Ascending aorta (tissue), 2 donors: ENCODE measurements at regions not wholly inside any gene's neighbourhood (a gene's known extent, or its start where the extent isn't known, plus 50 kb on each side); places are given as distances from the start of the nearest gene placed in this dataset.

Source experiments
- DNase-seq, 2 donors: peaks; one replicate each; pipeline ENCODE4 v3.0.0-alpha.2; 2019; ENCODE audit warnings: low spot score in 2 of 2
- H3K27ac ChIP-seq, 2 donors: fragments of 200-600 bp; sonication (generic); one replicate each; pipeline ENCODE4 v1.5.1; 2016 to 2017; ENCODE audit warnings: mild to moderate bottlenecking in 1 of 2
- H3K27me3 ChIP-seq: fragments of 200-600 bp; sonication (generic); one replicate; pipeline ENCODE4 v1.5.1; 2017
- H3K36me3 ChIP-seq, 2 donors: fragments of 200-600 bp; sonication (generic); one replicate each; pipeline ENCODE4 v1.5.1; 2016
- H3K4me1 ChIP-seq, 2 donors: fragments of 200-600 bp; sonication (generic); one replicate each; pipeline ENCODE4 v1.5.1; 2016 to 2017; ENCODE audit warnings: mild to moderate bottlenecking in 1 of 2
- H3K4me3 ChIP-seq, 2 donors: fragments of 200-600 bp; sonication (generic); one replicate each; pipeline ENCODE4 v1.5.1; 2016 to 2017; ENCODE audit warnings: mild to moderate bottlenecking in 1 of 2
- H3K9me3 ChIP-seq, 2 donors: fragments of 200-600 bp; sonication (generic); one replicate each; pipeline ENCODE4 v1.5.1; 2016
- CTCF ChIP-seq, 3 experiments: fragments of 200-600 bp in 2 of 3; fragments of 450-650 bp in 1 of 3; sonication (generic) in 2 of 3; IDR thresholded peaks; one replicate each; pipeline ENCODE4 v1.5.1; 2016 to 2019; ENCODE audit warnings: antibody characterized with exemption in 3 of 3, mild to moderate bottlenecking in 1 of 3, moderate library complexity in 1 of 3
- intact Hi-C: fragments of 100-400 bp; cut with DNase I; formaldehyde crosslinking; loops from one replicate; pipeline ENCODE4 v1.15.1; 2023

- Histone ChIP-seq H3K9me3 (no peaks in the 10 kb centered on the region), H3K4me3 (no peak overlapping the region), H3K27ac (no peak overlapping the region), H3K27me3 (no peaks in the 10 kb centered on the region), H3K4me1 (no peaks in the 10 kb centered on the region), H3K36me3 (no peaks in the 10 kb centered on the region)
- intact Hi-C loops, result no loop called here
- no peak for TF ChIP-seq CTCF (IDR thresholded peaks at IDR 0.05)
- DNase-seq, result no peak
Measured at GRCh38 chr2:140128909-140129308, 1348.7 kb upstream of the NXPH2 start.

GRCh38 chr2:140122001-140122400 lies 1341.8 kb upstream of the NXPH2 start:
- TF ChIP-seq CTCF (IDR thresholded peaks at IDR 0.05), result no peak
- no peak overlapping the region for H3K4me3 ChIP-seq
- H3K9me3 ChIP-seq, result no peaks in the 10 kb centered on the region
- H3K27ac ChIP-seq, result no peak overlapping the region
- H3K27me3 ChIP-seq, result no peaks in the 10 kb centered on the region
- H3K4me1 ChIP-seq, result no peaks in the 10 kb centered on the region
- DNase-seq, result no peak
- H3K36me3 ChIP-seq, result no peaks in the 10 kb centered on the region
- intact Hi-C loops, result no loop called here

- no peak for DNase-seq
- H3K27me3 ChIP-seq, result no peaks in the 10 kb centered on the region
- H3K9me3 ChIP-seq, result no peaks in the 10 kb centered on the region
- H3K4me3 ChIP-seq, result no peak overlapping the region
- no peaks in the 10 kb centered on the region for H3K36me3 ChIP-seq
- H3K27ac ChIP-seq, result no peak overlapping the region
- no peak for TF ChIP-seq CTCF (IDR thresholded peaks at IDR 0.05)
- no peaks in the 10 kb centered on the region for H3K4me1 ChIP-seq
- intact Hi-C loops, result no loop called here
Measured at GRCh38 chr2:140117386-140117785, 1337.2 kb upstream of the NXPH2 start.

- Histone ChIP-seq H3K36me3 (no peaks in the 10 kb centered on the region), H3K4me1 (no peaks in the 10 kb centered on the region), H3K27ac (no peak overlapping the region), H3K27me3 (no peaks in the 10 kb centered on the region), H3K4me3 (no peak overlapping the region), H3K9me3 (no peaks in the 10 kb centered on the region)
- intact Hi-C loops, result no loop called here
- no peak for TF ChIP-seq CTCF (IDR thresholded peaks at IDR 0.05)
- DNase-seq, result no peak
Measured at GRCh38 chr2:140108706-140109475, 1328.7 kb upstream of the NXPH2 start.

GRCh38 chr2:140091926-140092325 lies 1311.7 kb upstream of the NXPH2 start:
- Histone ChIP-seq H3K36me3 (no peaks in the 10 kb centered on the region), H3K27me3 (no peaks in the 10 kb centered on the region), H3K4me3 (no peak overlapping the region), H3K4me1 (no peaks in the 10 kb centered on the region), H3K27ac (no peak overlapping the region), H3K9me3 (no peaks in the 10 kb centered on the region)
- TF ChIP-seq CTCF (IDR thresholded peaks at IDR 0.05), result no peak
- intact Hi-C loops, result no loop called here
- no peak for DNase-seq
